ENCODE measurements at regions not wholly inside any gene's neighbourhood (a gene's known extent, or its start where the extent isn't known, plus 50 kb on each side); places are given as distances from the start of the nearest gene placed in this dataset.

DNA sequence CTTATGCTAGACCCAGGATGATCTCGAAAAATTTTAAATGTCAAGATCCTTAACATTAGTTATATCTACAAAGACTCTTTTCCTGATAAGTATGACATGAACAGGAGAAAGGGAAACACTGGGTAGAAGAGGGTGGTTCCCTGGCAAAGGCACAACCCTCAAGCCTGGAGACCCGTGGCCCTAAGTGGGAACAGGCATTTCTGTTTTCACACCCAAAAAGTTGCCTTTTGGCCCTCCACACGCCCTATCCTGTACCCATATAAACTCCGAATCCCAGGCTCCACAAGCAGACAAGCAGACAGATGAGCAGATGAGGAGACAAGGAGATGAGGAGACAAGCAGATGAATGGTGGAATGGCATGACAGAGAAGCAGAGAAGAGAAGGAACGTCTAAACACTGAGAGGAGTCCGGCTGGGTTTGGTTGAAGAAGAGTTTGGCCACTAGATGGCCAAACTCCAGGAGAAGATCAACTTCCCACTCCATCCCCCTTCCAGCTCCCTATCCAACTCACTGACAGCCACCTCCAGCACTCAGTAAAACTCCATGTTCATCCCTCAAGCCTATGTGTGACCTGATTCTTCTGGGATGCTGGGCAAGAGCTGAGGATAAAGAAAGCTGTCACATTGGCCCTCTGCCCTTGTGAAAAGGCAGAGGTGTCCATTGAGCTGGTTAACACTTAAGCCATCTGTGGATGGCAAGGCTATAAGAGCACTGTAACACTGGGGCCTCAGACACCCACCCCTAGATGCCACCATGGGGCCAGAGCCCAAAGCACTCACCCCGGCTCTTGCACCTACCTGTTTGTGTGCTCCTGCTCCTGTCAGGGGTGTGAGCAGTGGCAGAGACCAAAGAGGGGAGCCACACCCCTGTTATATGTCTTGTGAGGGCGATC, 139.6 kb upstream of the FAM20A start:
- DNase-seq, result no peak

DNA sequence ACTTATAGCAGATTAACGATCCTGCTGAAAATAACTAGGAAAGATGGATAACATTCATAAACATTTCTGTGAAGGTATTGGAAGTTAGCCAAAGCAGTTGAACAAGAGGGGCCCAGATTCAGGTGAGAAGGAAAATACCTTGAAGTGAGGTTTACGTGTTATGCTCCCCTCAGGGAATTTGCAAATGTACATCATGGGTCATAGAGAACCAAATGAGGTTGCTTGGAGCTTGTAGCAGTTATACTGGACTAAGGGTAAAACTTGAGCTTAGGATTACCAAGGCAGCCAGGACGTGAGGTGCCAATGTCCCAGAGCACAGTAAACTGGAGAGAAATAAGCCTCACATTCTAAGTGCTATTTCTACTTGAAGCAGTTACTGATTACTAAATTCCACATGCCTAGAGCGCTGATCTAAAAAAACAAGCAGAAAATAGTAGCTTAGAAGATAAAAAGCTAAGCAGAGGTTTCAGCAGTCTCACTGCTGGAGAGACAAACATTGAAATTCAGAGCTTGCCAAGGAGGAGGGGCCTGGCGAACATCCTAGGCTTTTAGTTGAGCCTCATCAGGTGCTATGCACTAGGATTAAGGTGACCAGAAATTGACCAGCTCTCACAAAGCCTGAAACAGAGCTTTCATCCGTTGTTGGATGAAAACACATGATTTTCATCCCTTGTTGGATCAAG, 136.7 kb upstream of the FAM20A start:
- no peak for DNase-seq

DNA sequence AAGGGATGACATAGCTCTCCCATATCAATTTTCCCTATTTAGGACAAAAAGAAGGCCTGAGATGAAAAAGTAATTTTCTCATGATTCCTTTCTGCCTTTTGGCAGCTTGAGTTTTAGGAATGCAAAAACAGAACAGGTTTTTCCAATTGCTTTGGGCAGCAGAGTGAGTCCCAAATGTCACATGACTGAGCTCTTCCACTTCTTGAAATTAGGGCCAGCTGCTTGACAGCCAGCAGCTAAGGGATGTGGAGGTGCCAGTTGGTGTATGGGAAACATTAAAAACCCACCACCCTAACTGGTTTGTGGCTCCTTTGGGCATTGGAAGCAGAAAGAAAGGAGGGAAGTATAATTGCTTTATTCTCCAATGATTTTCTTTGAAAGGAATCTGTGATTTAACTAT, 133.8 kb upstream of the FAM20A start:
- DNase-seq, result no peak

DNA sequence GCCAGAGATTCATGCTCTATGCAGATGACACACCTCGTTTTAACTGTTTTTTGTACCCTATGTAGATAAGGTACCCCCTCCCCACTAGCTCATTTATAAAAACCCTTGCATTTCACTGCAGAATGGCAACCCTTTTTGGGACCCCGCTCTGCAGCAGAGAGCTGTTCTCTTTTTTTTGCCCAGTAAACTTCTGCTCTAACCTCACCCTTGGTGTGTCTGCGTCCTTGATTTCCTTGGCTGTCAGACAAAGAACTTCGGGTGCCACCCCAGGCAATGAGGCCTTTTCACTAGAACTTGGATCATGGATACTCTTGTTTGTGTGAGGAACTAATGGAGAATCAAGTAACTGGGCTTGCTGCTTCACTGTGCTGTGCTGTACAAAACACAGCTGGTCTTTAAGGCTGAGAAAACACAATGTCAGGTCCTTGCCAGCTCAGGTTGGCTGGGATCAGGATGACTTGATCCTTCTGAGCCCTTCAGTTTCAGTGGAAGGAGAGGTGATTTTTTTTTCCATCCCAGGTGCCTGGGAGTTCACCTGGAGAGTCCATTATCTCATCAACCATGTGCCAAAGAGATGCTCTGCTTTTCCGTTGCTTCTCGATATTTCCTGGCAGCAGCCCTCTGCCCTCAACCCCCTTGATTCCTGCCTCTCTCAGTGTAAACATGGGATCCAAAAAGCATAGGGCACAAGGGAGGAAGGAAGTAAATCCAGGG, 133.2 kb upstream of the FAM20A start:
- DNase-seq, result no peak

DNA sequence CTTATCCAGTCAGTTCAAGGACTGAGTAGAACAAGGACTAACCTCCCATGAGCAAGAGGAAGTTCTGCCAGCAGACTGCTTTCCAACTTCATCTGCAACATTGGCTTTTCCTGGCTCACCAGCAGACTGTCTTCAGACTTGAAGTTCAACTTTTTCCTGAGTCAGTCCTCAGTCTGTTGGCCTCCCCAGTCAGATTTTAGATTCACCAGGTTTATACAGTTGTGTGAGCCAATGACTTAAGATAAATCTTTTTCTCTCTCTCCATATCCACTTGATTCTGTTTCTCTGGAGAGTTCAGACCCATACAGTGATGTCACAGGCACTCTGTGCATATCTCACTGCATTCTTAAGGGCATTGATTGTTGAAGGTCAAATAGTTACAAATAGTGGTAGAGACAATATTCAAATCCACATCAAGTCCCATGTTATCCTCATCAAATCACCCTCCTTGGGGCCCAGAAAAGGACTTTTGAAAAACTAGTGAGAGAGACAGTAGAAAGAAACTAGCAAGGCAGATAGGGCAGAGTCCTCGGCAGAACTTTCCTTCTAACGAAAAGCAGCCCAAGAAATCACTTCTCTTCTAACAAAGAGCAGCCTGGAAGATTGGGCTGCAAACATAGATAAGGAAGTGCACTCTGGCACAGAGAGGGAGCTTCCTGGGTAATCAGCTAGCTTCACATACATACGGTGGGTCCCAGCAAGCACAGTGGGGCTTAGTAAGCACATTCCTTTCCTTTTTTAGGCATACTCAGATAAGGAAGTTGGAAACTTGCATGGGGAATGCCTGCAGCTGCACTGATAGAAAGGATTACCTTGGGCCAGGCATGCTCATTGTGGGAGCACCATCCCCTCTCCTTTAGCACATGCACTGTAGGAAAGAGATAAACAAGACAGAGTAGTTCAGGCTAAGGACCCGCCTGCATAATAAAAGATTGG, 132.3 kb upstream of the FAM20A start:
- no peak for DNase-seq

DNA sequence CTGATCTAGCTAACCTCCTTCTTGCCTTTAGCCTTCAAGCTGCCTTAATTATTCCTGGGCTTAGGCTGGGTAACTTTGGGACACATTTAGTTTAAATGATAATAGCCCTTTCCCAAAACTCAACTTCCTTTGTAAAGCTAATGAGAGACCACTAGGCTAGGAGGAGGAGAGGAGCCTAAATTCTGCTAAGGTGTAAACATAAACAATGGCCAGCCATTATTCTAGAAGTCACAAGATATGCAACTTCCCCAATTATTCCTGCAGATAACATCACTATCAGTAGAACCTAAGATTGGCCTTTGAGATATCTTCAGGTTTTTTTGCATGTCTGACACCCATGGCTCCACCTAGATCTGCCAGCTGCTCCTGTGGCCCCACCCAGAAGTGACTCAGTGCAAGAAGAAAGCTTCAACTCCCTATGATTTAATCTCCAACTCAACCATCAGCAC, 131.2 kb upstream of the FAM20A start:
- DNase-seq, result no peak

- no peak for DNase-seq
Measured at GRCh38 chr17:68731465-68731864, 130.3 kb upstream of the FAM20A start.

- no peak for DNase-seq
Measured at GRCh38 chr17:68719431-68719830, 118.3 kb upstream of the FAM20A start.

DNA sequence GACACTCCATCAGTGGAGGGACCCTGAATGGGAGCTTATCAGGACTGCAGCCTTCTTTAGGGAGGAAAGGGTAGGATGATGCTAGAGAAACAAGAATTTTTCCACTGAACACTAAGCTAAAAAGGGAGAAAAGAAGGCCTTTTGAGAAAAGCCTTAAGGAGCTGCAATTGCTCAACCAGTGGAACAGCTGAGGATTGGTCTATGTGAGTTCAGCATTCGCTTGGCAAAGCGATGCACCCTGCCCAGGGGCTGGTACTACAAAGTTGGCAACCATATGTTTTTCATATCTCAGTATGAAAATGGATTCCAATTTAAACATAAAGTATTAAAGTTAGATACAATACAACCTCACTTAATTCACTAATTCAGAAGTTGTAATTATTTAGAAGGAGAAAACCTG, 117.8 kb upstream of the FAM20A start:
- DNase-seq, result no peak

- DNase-seq, result no peak
Measured at GRCh38 chr17:68718465-68718864, 117.3 kb upstream of the FAM20A start.

- DNase-seq, result no peak
Measured at GRCh38 chr17:68714676-68715075, 113.5 kb upstream of the FAM20A start.

- DNase-seq, result no peak
Measured at GRCh38 chr17:68711858-68712257, 110.7 kb upstream of the FAM20A start.

GRCh38 chr17:68710976-68711375, 109.8 kb upstream of the FAM20A start:
- DNase-seq, result no peak

DNA sequence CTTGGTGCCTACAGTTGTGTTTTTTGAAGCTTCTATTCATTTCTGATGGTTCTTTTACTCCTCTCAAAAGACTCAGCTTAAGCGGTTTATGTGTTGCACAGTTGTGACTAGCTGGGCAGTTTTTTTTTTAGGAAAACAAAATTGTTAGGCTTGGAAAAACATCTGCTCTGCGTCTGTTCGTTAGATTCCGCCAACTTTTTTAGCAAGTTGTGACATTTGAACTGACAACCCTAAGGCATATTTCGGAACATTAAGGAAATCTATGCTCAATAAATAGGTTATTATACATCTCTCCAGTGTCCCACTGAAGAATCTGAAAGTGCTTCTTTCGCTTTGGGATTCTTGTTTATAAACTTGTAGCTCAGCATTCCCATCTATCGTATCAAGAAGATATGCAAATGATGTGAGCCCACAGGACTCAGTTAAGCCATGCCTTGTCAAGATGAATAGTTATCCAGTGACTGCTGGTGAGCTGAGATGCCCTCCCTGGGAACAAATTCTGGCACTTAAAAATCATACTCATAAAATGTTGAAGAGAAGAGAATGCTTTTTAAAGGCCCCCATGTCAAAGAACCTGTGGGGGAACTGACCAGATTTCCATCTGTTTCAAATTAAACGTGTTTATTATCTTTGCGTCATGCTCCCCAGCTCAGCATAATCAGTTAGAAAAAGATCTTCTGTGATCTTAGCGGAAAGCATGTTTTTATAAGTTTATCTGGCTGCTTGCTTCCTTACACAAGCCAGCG, 109.0 kb upstream of the FAM20A start:
- DNase-seq, result no peak

DNA sequence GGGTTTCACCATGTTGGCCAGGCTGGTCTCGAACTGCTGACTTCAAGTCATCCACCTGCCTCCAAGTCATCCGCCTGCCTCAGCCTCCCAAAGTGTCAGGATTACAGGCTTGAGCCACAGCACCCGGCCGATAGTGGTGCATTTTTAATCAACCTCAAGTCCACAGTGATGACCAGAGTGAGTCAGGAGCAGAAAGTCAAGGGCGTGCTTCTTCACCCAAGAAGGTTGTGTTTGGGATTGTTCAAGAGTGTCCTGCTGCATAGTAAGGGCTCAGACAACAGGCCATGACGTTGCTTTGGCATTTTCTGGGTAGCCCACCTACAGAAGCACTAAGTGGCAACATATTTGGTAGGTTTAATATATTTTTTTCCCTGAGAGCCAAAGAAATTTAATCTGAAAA, 108.3 kb upstream of the FAM20A start:
- DNase-seq, result no peak

DNA sequence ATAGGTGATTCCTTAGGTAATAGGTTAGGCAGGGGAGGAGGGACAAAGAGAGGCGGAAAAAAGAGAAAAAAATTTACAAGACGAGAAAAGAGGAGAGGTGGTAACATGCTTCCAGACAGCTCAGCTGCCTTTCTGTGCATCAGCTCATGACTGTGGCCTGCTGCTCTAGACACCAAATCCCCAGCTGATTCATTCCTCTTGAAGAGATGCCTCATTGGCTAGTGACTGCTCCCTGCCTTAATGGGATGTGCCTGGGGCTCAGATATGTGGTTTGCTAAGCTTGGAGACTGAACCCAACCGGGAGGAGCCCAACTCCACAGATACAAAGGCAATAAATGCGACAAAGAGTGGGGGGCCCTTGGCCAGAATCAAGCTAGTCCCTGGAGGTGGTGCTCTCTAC, 105.9 kb upstream of the FAM20A start:
- DNase-seq, result no peak

- no peak for DNase-seq
Measured at GRCh38 chr17:68706356-68706920, 105.3 kb upstream of the FAM20A start.

GRCh38 chr17:68705714-68706076, 104.5 kb upstream of the FAM20A start:
- no peak for DNase-seq

DNA sequence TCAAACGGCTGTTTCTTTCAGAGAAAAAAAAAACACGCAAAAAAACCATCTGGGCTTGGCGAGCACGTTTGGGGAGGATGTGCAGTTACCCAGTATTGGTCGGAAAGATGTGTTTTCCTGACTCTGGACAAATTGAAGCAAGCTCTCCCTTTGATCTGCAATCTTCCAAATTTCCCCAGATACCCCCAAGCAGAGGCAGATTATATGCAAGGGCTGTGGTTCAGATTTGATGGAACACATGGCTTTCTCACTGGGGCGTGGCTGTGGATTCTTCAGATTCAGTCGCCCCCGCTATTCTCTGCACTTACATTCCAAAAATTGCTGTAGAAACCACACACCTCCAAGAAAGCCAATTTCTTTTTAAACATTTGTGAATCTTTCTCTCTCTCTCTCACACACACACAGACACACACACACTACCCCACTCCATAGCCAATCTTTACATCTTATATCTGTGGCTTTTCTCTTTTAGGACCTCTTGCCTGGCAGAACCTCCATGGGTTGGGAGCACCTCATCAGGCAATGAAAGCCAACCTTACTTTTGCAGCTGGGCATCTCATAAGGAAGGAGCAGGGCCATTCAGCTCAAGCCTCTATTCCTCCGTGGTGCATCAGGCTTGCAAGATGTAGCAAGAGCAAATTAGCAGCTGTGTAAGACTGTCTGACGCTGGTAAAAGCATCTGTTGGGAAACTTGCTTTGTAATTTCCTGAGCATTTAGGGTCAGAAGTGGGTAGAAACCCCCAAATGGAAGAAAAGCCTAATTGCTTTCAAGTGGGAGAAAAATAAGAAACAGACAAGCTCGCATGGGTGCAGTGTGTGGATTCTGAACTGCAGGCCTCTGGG, 103.9 kb upstream of the FAM20A start:
- no peak for DNase-seq

GRCh38 chr17:68701046-68701445, 99.9 kb upstream of the FAM20A start:
- no peak for DNase-seq
